HCT116 (cell line): ENCODE measurements at regions not wholly inside any gene's neighbourhood (a gene's known extent, or its start where the extent isn't known, plus 50 kb on each side); places are given as distances from the start of the nearest gene placed in this dataset.

ENCODE experiments used
- CEBPB ChIP-seq: IDR thresholded peaks from 2 replicates; pipeline ENCODE4 v1.6.1; 2012; ENCODE audit warnings: low read depth
- EZH2 ChIP-seq: fragments of 200-600 bp; sonication (generic); IDR thresholded peaks from 2 replicates; pipeline ENCODE4 v1.6.1; 2017; ENCODE audit warnings: antibody characterized with exemption, mixed run types
- POLR2A ChIP-seq: IDR thresholded peaks from 2 replicates; pipeline ENCODE4 v1.7.0; 2011; ENCODE audit warnings: borderline replicate concordance; ENCODE audit not compliant: insufficient read depth, insufficient read length; ENCODE audit errors: extremely low read depth
- POLR2AphosphoS5 ChIP-seq: IDR thresholded peaks from 2 replicates; pipeline ENCODE4 v1.6.1; 2011; ENCODE audit warnings: mild to moderate bottlenecking, low read depth, low read length, moderate library complexity
- RAD21 ChIP-seq: IDR thresholded peaks from 2 replicates; pipeline ENCODE4 v1.6.1; 2012; ENCODE audit warnings: low read depth, mild to moderate bottlenecking
- SIN3A ChIP-seq: IDR thresholded peaks from 2 replicates; pipeline ENCODE4 v1.6.1; 2012; ENCODE audit warnings: low read depth
- ZNF274 ChIP-seq: fragments of 200-500 bp; sonication (Bioruptor generic); IDR thresholded peaks from 2 replicates; pipeline ENCODE4 v1.6.1; 2014; ENCODE audit warnings: mild to moderate bottlenecking, low read depth, low read length, inconsistent platforms
- TF ChIP-seq, protein P1 (sequence below): IDR thresholded peaks from 2 replicates; pipeline ENCODE4 v1.6.1; 2012; ENCODE audit warnings: low read depth
- TF ChIP-seq, protein P2 (sequence below), 3 experiments: fragments of 200-600 bp in 1 of 3; sonication (generic) in 1 of 3; IDR thresholded peaks in 2 of 3; conservative IDR thresholded peaks in 1 of 3; 2 replicates each; pipeline ENCODE4 v1.5.1; 2012 to 2017; ENCODE audit warnings: low read depth in 2 of 3, low read length in 2 of 3, antibody characterized with exemption in 1 of 3, borderline replicate concordance in 1 of 3, control low read depth in 1 of 3, mild to moderate bottlenecking in 1 of 3, mixed read lengths in 1 of 3, mixed run types in 1 of 3, moderate library complexity in 1 of 3; ENCODE audit not compliant: insufficient read depth in 1 of 3

DNA sequence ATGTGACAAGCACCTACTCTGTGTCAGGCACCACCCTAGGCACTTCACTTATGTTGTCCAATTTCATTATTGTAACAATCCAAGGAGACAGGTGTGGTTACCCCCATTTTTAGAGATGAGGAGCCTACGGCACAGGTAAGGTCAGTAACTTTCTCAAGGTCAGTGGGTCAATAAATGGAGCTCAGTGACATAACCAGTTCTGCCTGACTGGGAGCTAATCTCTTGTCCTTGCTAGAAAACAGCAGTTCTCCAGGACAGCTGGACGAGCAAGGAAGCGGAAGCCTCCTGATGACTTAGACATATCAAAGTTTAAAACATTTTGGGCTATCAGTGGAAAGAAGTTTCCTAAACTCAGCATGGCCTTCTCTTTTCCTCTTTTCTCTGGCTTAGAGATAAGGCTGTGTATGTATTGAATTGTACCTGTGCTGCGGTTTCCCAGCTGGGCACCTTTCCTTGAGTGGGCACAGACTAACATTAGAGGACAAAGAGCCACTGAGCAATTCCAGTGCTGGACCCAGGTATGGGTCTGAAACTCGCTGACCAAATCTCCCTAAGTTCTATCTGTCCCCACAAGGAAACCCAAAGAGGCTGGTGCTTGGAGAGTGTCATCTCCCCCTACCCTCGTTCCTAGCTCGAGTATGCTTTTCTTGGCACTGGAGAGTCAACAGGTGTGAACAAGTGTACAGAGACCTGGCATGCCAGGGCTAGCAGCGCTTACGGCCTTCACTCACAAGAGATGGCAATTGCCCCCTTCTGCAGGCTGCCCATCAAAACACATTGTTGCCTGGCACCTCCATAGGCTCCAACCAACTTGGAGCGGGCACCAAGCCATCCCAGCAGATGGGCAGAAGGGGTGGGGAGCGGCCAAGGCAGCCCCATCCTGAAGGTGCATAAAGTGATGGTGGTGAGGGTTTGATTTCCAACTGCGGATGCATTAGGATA, 456.1 kb upstream of the PROX1 start:
- no peak for TF ChIP-seq POLR2A
- TF ChIP-seq, protein P1, sequence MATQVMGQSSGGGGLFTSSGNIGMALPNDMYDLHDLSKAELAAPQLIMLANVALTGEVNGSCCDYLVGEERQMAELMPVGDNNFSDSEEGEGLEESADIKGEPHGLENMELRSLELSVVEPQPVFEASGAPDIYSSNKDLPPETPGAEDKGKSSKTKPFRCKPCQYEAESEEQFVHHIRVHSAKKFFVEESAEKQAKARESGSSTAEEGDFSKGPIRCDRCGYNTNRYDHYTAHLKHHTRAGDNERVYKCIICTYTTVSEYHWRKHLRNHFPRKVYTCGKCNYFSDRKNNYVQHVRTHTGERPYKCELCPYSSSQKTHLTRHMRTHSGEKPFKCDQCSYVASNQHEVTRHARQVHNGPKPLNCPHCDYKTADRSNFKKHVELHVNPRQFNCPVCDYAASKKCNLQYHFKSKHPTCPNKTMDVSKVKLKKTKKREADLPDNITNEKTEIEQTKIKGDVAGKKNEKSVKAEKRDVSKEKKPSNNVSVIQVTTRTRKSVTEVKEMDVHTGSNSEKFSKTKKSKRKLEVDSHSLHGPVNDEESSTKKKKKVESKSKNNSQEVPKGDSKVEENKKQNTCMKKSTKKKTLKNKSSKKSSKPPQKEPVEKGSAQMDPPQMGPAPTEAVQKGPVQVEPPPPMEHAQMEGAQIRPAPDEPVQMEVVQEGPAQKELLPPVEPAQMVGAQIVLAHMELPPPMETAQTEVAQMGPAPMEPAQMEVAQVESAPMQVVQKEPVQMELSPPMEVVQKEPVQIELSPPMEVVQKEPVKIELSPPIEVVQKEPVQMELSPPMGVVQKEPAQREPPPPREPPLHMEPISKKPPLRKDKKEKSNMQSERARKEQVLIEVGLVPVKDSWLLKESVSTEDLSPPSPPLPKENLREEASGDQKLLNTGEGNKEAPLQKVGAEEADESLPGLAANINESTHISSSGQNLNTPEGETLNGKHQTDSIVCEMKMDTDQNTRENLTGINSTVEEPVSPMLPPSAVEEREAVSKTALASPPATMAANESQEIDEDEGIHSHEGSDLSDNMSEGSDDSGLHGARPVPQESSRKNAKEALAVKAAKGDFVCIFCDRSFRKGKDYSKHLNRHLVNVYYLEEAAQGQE: no peak
- TF ChIP-seq, protein P2, sequence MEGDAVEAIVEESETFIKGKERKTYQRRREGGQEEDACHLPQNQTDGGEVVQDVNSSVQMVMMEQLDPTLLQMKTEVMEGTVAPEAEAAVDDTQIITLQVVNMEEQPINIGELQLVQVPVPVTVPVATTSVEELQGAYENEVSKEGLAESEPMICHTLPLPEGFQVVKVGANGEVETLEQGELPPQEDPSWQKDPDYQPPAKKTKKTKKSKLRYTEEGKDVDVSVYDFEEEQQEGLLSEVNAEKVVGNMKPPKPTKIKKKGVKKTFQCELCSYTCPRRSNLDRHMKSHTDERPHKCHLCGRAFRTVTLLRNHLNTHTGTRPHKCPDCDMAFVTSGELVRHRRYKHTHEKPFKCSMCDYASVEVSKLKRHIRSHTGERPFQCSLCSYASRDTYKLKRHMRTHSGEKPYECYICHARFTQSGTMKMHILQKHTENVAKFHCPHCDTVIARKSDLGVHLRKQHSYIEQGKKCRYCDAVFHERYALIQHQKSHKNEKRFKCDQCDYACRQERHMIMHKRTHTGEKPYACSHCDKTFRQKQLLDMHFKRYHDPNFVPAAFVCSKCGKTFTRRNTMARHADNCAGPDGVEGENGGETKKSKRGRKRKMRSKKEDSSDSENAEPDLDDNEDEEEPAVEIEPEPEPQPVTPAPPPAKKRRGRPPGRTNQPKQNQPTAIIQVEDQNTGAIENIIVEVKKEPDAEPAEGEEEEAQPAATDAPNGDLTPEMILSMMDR (IDR thresholded peaks at IDR 0.05 in 2 of 3, conservative IDR thresholded peaks at IDR 0.05 in 1 of 3; ENCODE audit: borderline replicate concordance in 1 of 3, insufficient read depth in 1 of 3, low read depth in 2 of 3, low read length in 2 of 3): no peak
- TF ChIP-seq POLR2AphosphoS5: no peak
- no peak for TF ChIP-seq SIN3A
- TF ChIP-seq CEBPB: no peak
- TF ChIP-seq ZNF274: no peak
- TF ChIP-seq EZH2: no peak
- TF ChIP-seq RAD21: no peak
